Liver (tissue), 3 donors: ENCODE measurements at regions not wholly inside any gene's neighbourhood (a gene's known extent, or its start where the extent isn't known, plus 50 kb on each side); places are given as distances from the start of the nearest gene placed in this dataset.

Experiments used
- EGR1 ChIP-seq, 2 donors: IDR thresholded peaks; 2 replicates each; pipeline ENCODE4 v1.6.1; 2016 to 2018; ENCODE audit warnings: antibody characterized with exemption in 2 of 2, low read depth in 2 of 2
- FOXA1 ChIP-seq: IDR thresholded peaks from 2 replicates; pipeline ENCODE4 v1.6.1; 2016; ENCODE audit warnings: antibody characterized with exemption
- GABPA ChIP-seq, 2 donors: IDR thresholded peaks in 1 of 2; conservative IDR thresholded peaks in 1 of 2; 2 replicates each; pipeline ENCODE4 v1.6.1; 2016; ENCODE audit warnings: antibody characterized with exemption in 2 of 2, mild to moderate bottlenecking in 1 of 2, moderate library complexity in 1 of 2
- RAD21 ChIP-seq, 2 donors: IDR thresholded peaks; 2 replicates each; pipeline ENCODE4 v1.6.1; 2016; ENCODE audit warnings: antibody characterized with exemption in 2 of 2, mild to moderate bottlenecking in 2 of 2
- REST ChIP-seq: IDR thresholded peaks from 2 replicates; pipeline ENCODE4 v1.6.1; 2016; ENCODE audit warnings: antibody characterized with exemption, mild to moderate bottlenecking
- SP1 ChIP-seq: IDR thresholded peaks from 2 replicates; pipeline ENCODE4 v1.6.1; 2018; ENCODE audit warnings: antibody characterized with exemption, mild to moderate bottlenecking
- TAF1 ChIP-seq: conservative IDR thresholded peaks from 2 replicates; pipeline ENCODE4 v1.6.1; 2016; ENCODE audit warnings: antibody characterized with exemption, mild to moderate bottlenecking
- TF ChIP-seq, protein P1 (sequence below): fragments of 150-350 bp; IDR thresholded peaks from 2 replicates; pipeline ENCODE4 v1.5.1; 2017; ENCODE audit warnings: improper control_type of control experiment, low read depth, low read length; ENCODE audit not compliant: missing input control
- TF ChIP-seq, protein P2 (sequence below): IDR thresholded peaks from 2 replicates; pipeline ENCODE4 v1.6.1; 2016; ENCODE audit warnings: antibody characterized with exemption
- donor health status: healthy.
- donor health status: healthy.

GRCh38 chr2:122150524-122151280, 395.3 kb downstream of the TSN start:
- no peak for TF ChIP-seq TAF1
- TF ChIP-seq, protein P1, sequence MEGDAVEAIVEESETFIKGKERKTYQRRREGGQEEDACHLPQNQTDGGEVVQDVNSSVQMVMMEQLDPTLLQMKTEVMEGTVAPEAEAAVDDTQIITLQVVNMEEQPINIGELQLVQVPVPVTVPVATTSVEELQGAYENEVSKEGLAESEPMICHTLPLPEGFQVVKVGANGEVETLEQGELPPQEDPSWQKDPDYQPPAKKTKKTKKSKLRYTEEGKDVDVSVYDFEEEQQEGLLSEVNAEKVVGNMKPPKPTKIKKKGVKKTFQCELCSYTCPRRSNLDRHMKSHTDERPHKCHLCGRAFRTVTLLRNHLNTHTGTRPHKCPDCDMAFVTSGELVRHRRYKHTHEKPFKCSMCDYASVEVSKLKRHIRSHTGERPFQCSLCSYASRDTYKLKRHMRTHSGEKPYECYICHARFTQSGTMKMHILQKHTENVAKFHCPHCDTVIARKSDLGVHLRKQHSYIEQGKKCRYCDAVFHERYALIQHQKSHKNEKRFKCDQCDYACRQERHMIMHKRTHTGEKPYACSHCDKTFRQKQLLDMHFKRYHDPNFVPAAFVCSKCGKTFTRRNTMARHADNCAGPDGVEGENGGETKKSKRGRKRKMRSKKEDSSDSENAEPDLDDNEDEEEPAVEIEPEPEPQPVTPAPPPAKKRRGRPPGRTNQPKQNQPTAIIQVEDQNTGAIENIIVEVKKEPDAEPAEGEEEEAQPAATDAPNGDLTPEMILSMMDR: no peak
- no peak for TF ChIP-seq SP1
- no peak for TF ChIP-seq REST
- TF ChIP-seq GABPA (IDR thresholded peaks at IDR 0.05 in 1 of 2, conservative IDR thresholded peaks at IDR 0.05 in 1 of 2): no peak
- no peak for TF ChIP-seq FOXA1
- TF ChIP-seq RAD21 (IDR thresholded peaks at IDR 0.05): no peak
- TF ChIP-seq, protein P2, sequence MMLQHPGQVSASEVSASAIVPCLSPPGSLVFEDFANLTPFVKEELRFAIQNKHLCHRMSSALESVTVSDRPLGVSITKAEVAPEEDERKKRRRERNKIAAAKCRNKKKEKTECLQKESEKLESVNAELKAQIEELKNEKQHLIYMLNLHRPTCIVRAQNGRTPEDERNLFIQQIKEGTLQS: no peak
- no peak for TF ChIP-seq EGR1 (IDR thresholded peaks at IDR 0.05; ENCODE audit: low read depth in 2 of 2)
